ENCODE measurements at regions not wholly inside any gene's neighbourhood (a gene's known extent, or its start where the extent isn't known, plus 50 kb on each side); places are given as distances from the start of the nearest gene placed in this dataset.

GRCh38 chr16:9262941-9263715 is 171.7 kb downstream of the HAPSTR1 start:
- no peak overlapping the region for H3K4me3 ChIP-seq (ENCODE audit: low read depth, low read length)
- no peak for DNase-seq (ENCODE audit: low read depth)
- no peak for TF ChIP-seq CTCF (IDR thresholded peaks at IDR 0.05; ENCODE audit: insufficient read depth, low read depth, low read length, missing control alignments)

- no peak overlapping the region for H3K4me3 ChIP-seq (ENCODE audit: low read depth, low read length)
- no peak for DNase-seq (ENCODE audit: low read depth)
- no peak for TF ChIP-seq CTCF (IDR thresholded peaks at IDR 0.05; ENCODE audit: insufficient read depth, low read depth, low read length, missing control alignments)
Measured at GRCh38 chr16:9264067-9264466, 172.6 kb downstream of the HAPSTR1 start.

- no peak overlapping the region for H3K4me3 ChIP-seq (ENCODE audit: low read depth, low read length)
- no peak for TF ChIP-seq CTCF (IDR thresholded peaks at IDR 0.05; ENCODE audit: insufficient read depth, low read depth, low read length, missing control alignments)
- DNase-seq (ENCODE audit: low read depth), result no peak
Measured at GRCh38 chr16:9268446-9268845, 177.0 kb downstream of the HAPSTR1 start.

GRCh38 chr16:9270424-9270823 is 179.0 kb downstream of the HAPSTR1 start:
- no peak overlapping the region for H3K4me3 ChIP-seq (ENCODE audit: low read depth, low read length)
- no peak for TF ChIP-seq CTCF (IDR thresholded peaks at IDR 0.05; ENCODE audit: insufficient read depth, low read depth, low read length, missing control alignments)
- no peak for DNase-seq (ENCODE audit: low read depth)

- TF ChIP-seq CTCF (IDR thresholded peaks at IDR 0.05; ENCODE audit: insufficient read depth, low read depth, low read length, missing control alignments), result no peak
- no peak for DNase-seq (ENCODE audit: low read depth)
- no peak overlapping the region for H3K4me3 ChIP-seq (ENCODE audit: low read depth, low read length)
Measured at GRCh38 chr16:9270941-9271340, 179.5 kb downstream of the HAPSTR1 start.

DNA sequence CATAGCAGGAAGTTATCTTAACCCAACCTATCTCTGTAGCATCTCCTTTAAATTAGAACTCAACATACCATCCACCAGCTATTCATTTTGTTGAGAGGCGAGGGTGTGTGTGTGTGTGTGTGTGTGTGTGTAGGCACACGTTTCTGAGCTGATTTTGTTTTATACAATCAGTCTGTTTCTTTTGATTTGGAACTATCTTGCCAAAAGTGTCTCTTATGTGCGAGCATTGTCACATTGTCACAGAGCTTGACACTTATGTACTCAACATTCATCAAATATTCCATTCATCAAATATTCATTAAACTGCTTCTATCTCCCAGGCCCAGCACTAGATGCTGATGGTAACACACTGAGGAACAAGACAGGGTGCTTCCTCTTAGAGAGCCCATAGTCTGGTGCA is 180.4 kb downstream of the HAPSTR1 start:
- no peak for DNase-seq (ENCODE audit: low read depth)
- H3K4me3 ChIP-seq (ENCODE audit: low read depth, low read length), result no peak overlapping the region
- no peak for TF ChIP-seq CTCF (IDR thresholded peaks at IDR 0.05; ENCODE audit: insufficient read depth, low read depth, low read length, missing control alignments)

DNA sequence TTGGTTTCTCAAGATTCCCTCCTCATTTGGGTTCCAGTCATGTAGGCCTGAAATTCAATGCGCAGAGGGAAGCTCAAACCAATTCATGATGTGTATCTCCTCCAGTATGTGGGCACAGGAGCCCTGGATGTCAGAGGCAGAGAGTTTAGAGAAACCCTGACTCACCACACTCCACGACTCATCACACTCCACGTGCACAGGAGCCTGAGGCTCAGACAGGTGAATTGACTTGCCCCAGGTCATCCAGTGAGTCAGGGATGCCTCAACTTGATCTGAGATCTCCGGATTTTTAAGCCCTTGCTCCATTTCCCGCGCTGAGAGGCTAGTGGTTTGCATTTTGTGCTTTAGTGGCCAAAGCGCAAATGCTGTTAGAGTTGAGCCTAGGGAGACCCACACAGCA is 183.9 kb downstream of the HAPSTR1 start:
- DNase-seq (ENCODE audit: low read depth), result no peak
- H3K4me3 ChIP-seq (ENCODE audit: low read depth, low read length), result no peak overlapping the region
- TF ChIP-seq CTCF (IDR thresholded peaks at IDR 0.05; ENCODE audit: insufficient read depth, low read depth, low read length, missing control alignments), result no peak
